B cell (primary cell): ENCODE measurements at regions not wholly inside any gene's neighbourhood (a gene's known extent, or its start where the extent isn't known, plus 50 kb on each side); places are given as distances from the start of the nearest gene placed in this dataset.

Source experiments
- ATAC-seq: fragments of 200-7000 bp; cut with Tn5 transposase; one replicate; pipeline ENCODE4 v1.10.0; 2021; ENCODE audit warnings: low read depth, mild to moderate bottlenecking, moderate number of reproducible peaks, moderate library complexity
- CTCF ChIA-PET: fragments of 350-600 bp; sonication (Branson Sonifier 250); formaldehyde crosslinking; loops from one replicate; lab custom pipeline; 2021; ENCODE audit warnings: antibody characterized with exemption, inconsistent platforms; lab: Charles Lee
- POLR2A ChIA-PET: fragments of 350-600 bp; sonication (Branson Sonifier 250); formaldehyde crosslinking; loops from one replicate; lab custom pipeline; 2021; ENCODE audit warnings: antibody characterized with exemption; lab: Charles Lee
- DNase-seq: peaks from one replicate; pipeline ENCODE4 v3.0.0; 2013
- H2AFZ ChIP-seq: 2 replicates; pipeline ENCODE4 v1.6.1; 2012; ENCODE audit warnings: mild to moderate bottlenecking, low read depth, low read length; ENCODE audit not compliant: insufficient read depth, poor library complexity, severe bottlenecking
- H3K27ac ChIP-seq, 2 donors: 1 replicate in 1 of 2; 2 replicates in 1 of 2; pipeline ENCODE4 v1.5.1; 2012 to 2013; ENCODE audit warnings: low read length in 2 of 2, mild to moderate bottlenecking in 2 of 2, moderate library complexity in 1 of 2
- H3K27me3 ChIP-seq, 4 experiments: fragments of 200-600 bp in 1 of 4; sonication (generic) in 1 of 4; replicated peaks in 1 of 4; 1 replicate in 2 of 4; 2 replicates in 2 of 4; pipeline versions ENCODE4 v1.6.1 to v1.7.0; 2013 to 2016; ENCODE audit warnings: low read length in 3 of 4, mild to moderate bottlenecking in 2 of 4, mixed read lengths in 1 of 4, moderate library complexity in 1 of 4; ENCODE audit not compliant: insufficient read depth in 4 of 4, control insufficient read depth in 3 of 4; ENCODE audit errors: control extremely low read depth in 1 of 4
- H3K36me3 ChIP-seq, 2 experiments: replicated peaks in 1 of 2; 1 replicate in 1 of 2; 2 replicates in 1 of 2; pipeline versions ENCODE4 v1.6.1 to v1.7.1; 2013; ENCODE audit warnings: low read length in 1 of 2; ENCODE audit not compliant: insufficient read depth in 2 of 2, control insufficient read depth in 1 of 2; ENCODE audit errors: control extremely low read depth in 1 of 2, extremely low read depth in 1 of 2
- H3K4me1 ChIP-seq, 2 donors: fragments of 200-600 bp in 1 of 2; sonication (generic) in 1 of 2; 1 replicate in 1 of 2; 2 replicates in 1 of 2; pipeline versions ENCODE4 v1.5.1 to v1.6.1; 2013 to 2017; ENCODE audit warnings: low read length in 2 of 2; ENCODE audit not compliant: control insufficient read depth in 2 of 2, insufficient read depth in 2 of 2
- H3K4me2 ChIP-seq: replicated peaks from 2 replicates; pipeline ENCODE3; 2012; ENCODE audit warnings: mild to moderate bottlenecking, low read depth, low read length; ENCODE audit not compliant: poor library complexity, severe bottlenecking
- H3K4me3 ChIP-seq, 5 experiments: fragments of 200-600 bp in 1 of 5; sonication (generic) in 1 of 5; 1 replicate in 3 of 5; 2 replicates in 2 of 5; pipeline versions ENCODE4 v1.5.1 to v1.7.0; 2011 to 2016; ENCODE audit warnings: low read length in 4 of 5, mild to moderate bottlenecking in 4 of 5, low read depth in 2 of 5, control low read depth in 1 of 5, moderate library complexity in 1 of 5; ENCODE audit not compliant: insufficient read depth in 1 of 5; ENCODE audit errors: control extremely low read depth in 1 of 5, extremely low read depth in 1 of 5
- H3K79me2 ChIP-seq: fragments of 200-600 bp; sonication (generic); one replicate; pipeline ENCODE4 v1.6.0; 2016; ENCODE audit warnings: low read length; ENCODE audit not compliant: control insufficient read depth, insufficient read depth
- H3K9ac ChIP-seq: fragments of 200-600 bp; sonication (generic); 2 replicates; pipeline ENCODE4 v1.6.1; 2017; ENCODE audit warnings: mild to moderate bottlenecking, low read length, moderate library complexity
- H3K9me3 ChIP-seq, 3 donors: one replicate each; pipeline versions ENCODE4 v1.6.1 to v1.7.1; 2013; ENCODE audit warnings: low read length in 2 of 3; ENCODE audit not compliant: control insufficient read depth in 2 of 3, insufficient read depth in 1 of 3; ENCODE audit errors: control extremely low read depth in 1 of 3
- H4K20me1 ChIP-seq: 2 replicates; pipeline ENCODE4 v1.6.0; 2012; ENCODE audit warnings: mild to moderate bottlenecking, low read length; ENCODE audit not compliant: insufficient read depth, control insufficient read depth, poor library complexity, severe bottlenecking
- H3K27ac Mint-ChIP-seq: one replicate; pipeline ENCODE4 v1.8.0; 2021; ENCODE audit warnings: mixed read lengths
- H3K27me3 Mint-ChIP-seq: one replicate; pipeline ENCODE4 v1.8.0; 2021; ENCODE audit warnings: mixed read lengths
- H3K4me1 Mint-ChIP-seq: one replicate; pipeline ENCODE4 v1.8.0; 2021; ENCODE audit warnings: mixed read lengths
- H3K4me3 Mint-ChIP-seq: one replicate; pipeline ENCODE4 v1.8.0; 2021; ENCODE audit warnings: mixed read lengths
- H3K9me3 Mint-ChIP-seq: one replicate; pipeline ENCODE4 v1.8.0; 2022; ENCODE audit warnings: mixed read lengths; ENCODE audit not compliant: insufficient read depth
- CTCF ChIP-seq: fragments of 200-600 bp; IDR thresholded peaks from one replicate; pipeline ENCODE4 v1.8.0; 2022; ENCODE audit warnings: antibody characterized with exemption, mild to moderate bottlenecking
- EZH2 ChIP-seq: IDR thresholded peaks from 2 replicates; pipeline ENCODE4 v1.6.1; 2012; ENCODE audit warnings: borderline replicate concordance, low read depth, mild to moderate bottlenecking, moderate library complexity, low read length; ENCODE audit not compliant: insufficient read depth, poor library complexity, severe bottlenecking
- WGBS: methylation state at CpG from one replicate; pipeline ENCODE4 v1.1.5; 2013; ENCODE audit warnings: missing lambda C conversion rate; ENCODE audit not compliant: insufficient coverage; 5-methylcytosine and 5-hydroxymethylcytosine counted together
- intact Hi-C: fragments of 100-400 bp; cut with micrococcal nuclease; formaldehyde crosslinking; loops from one replicate; pipeline ENCODE4 v1.10.0; 2022

- TF ChIP-seq CTCF (no peak), EZH2 (no peak)
These were observed 360.8 kb upstream of the KLHL1 start for GRCh38 chr13:70469077-70469476.

GRCh38 chr13:70457474-70457873, 349.2 kb upstream of the KLHL1 start:
- H3K9me3 Mint-ChIP-seq = peaks cover 3% of the 10 kb centered on the region
- H3K79me2 ChIP-seq = no peaks in the 10 kb centered on the region
- H3K27ac ChIP-seq = no peak overlapping the region
- H3K9me3 ChIP-seq = no peaks in the 10 kb centered on the region
- no peak overlapping the region for H3K4me2 ChIP-seq
- H3K36me3 ChIP-seq = no peaks in the 10 kb centered on the region
- H3K27ac Mint-ChIP-seq = no peak overlapping the region
- no peak overlapping the region for H3K4me3 ChIP-seq
- H3K4me3 Mint-ChIP-seq = no peak overlapping the region
- ATAC-seq = no peak
- no peaks in the 10 kb centered on the region for H3K27me3 ChIP-seq
- H4K20me1 ChIP-seq = no peaks in the 10 kb centered on the region
- H3K9ac ChIP-seq = no peak overlapping the region
- POLR2A ChIA-PET = no interaction called here
- no peak for DNase-seq
- no peaks in the 10 kb centered on the region for H3K27me3 Mint-ChIP-seq
- 38% methylated on average over 1 of the region's 1 CpG for WGBS
- H2AFZ ChIP-seq = no peak overlapping the region
- intact Hi-C loops = no loop called here
- H3K4me1 Mint-ChIP-seq = no peaks in the 10 kb centered on the region
- CTCF ChIA-PET = no interaction called here
- TF ChIP-seq CTCF = no peak
- no peak for TF ChIP-seq EZH2
- H3K4me1 ChIP-seq = no peaks in the 10 kb centered on the region

More at GRCh38 chr13:70469077-70469476, 360.8 kb upstream of the KLHL1 start:
- WGBS = no CpG with 5 or more reads among the region's 3 CpGs
- H3K27me3 Mint-ChIP-seq = no peaks in the 10 kb centered on the region
- H3K9me3 ChIP-seq = no peaks in the 10 kb centered on the region
- H3K4me2 ChIP-seq = no peak overlapping the region
- intact Hi-C loops = no loop called here
- H3K4me3 ChIP-seq = no peak overlapping the region
- H3K4me3 Mint-ChIP-seq = no peak overlapping the region
- H2AFZ ChIP-seq = no peak overlapping the region
- H3K4me1 ChIP-seq = no peaks in the 10 kb centered on the region
- ATAC-seq (no peak), DNase-seq (no peak)
- H3K4me1 Mint-ChIP-seq = no peaks in the 10 kb centered on the region
- no peak overlapping the region for H3K27ac Mint-ChIP-seq
- H3K9ac ChIP-seq = no peak overlapping the region
- H3K27ac ChIP-seq = no peak overlapping the region
- H3K36me3 ChIP-seq = no peaks in the 10 kb centered on the region
- ChIA-PET CTCF (no interaction called here), POLR2A (no interaction called here)
- H3K27me3 ChIP-seq = no peaks in the 10 kb centered on the region
- no peaks in the 10 kb centered on the region for H3K79me2 ChIP-seq
- no peaks in the 10 kb centered on the region for H3K9me3 Mint-ChIP-seq
- no peaks in the 10 kb centered on the region for H4K20me1 ChIP-seq
